Keratinocyte (primary cell): ENCODE measurements at regions not wholly inside any gene's neighbourhood (a gene's known extent, or its start where the extent isn't known, plus 50 kb on each side); places are given as distances from the start of the nearest gene placed in this dataset.

ENCODE experiments used
- DNase-seq: peaks from one replicate; pipeline ENCODE4 v3.0.0-alpha.2; 2011; ENCODE audit warnings: low read depth, missing footprints, low spot score
- FAIRE-seq: peaks from 2 replicates; lab custom pipeline; 2011; peaks lifted over from hg19 to GRCh38; lab: Jason Lieb, UNC
- H2AFZ ChIP-seq: 2 replicates; pipeline ENCODE4 v1.6.0; 2012; ENCODE audit warnings: low read length, control low read depth, inconsistent platforms; ENCODE audit not compliant: control insufficient read depth
- H3K27ac ChIP-seq: 2 replicates; pipeline ENCODE4 v1.5.1; 2011; ENCODE audit warnings: low read length; ENCODE audit not compliant: control insufficient read depth, insufficient read depth
- H3K27me3 ChIP-seq: 3 replicates; pipeline ENCODE4 v1.6.0; 2011; ENCODE audit warnings: low read length; ENCODE audit not compliant: control insufficient read depth, insufficient read depth; ENCODE audit errors: extremely low read depth
- H3K36me3 ChIP-seq, 2 experiments: 2 replicates in 1 of 2; 3 replicates in 1 of 2; pipeline ENCODE4 v1.5.1; 2011; ENCODE audit warnings: low read length in 2 of 2, mild to moderate bottlenecking in 1 of 2; ENCODE audit not compliant: control insufficient read depth in 2 of 2, insufficient read depth in 2 of 2; ENCODE audit errors: extremely low read depth in 1 of 2
- H3K4me1 ChIP-seq: 3 replicates; pipeline ENCODE4 v1.5.1; 2011; ENCODE audit warnings: low read length; ENCODE audit not compliant: control insufficient read depth, insufficient read depth; ENCODE audit errors: extremely low read depth
- H3K4me2 ChIP-seq: 3 replicates; pipeline ENCODE4 v1.6.0; 2011; ENCODE audit warnings: low read depth, low read length; ENCODE audit not compliant: control insufficient read depth, insufficient read depth; ENCODE audit errors: extremely low read depth
- H3K4me3 ChIP-seq, 3 experiments: fragments of 200-600 bp in 1 of 3; sonication (generic) in 1 of 3; 2 replicates in 2 of 3; 3 replicates in 1 of 3; pipeline ENCODE4 v1.5.1; 2011 to 2016; ENCODE audit warnings: low read length in 3 of 3, mild to moderate bottlenecking in 3 of 3, control low read depth in 2 of 3, inconsistent platforms in 1 of 3, low read depth in 1 of 3, mixed read lengths in 1 of 3, mixed run types in 1 of 3, moderate library complexity in 1 of 3; ENCODE audit not compliant: control insufficient read depth in 2 of 3, insufficient read depth in 2 of 3; ENCODE audit errors: extremely low read depth in 1 of 3
- H3K79me2 ChIP-seq: 2 replicates; pipeline ENCODE4 v1.6.0; 2012; ENCODE audit warnings: low read length; ENCODE audit not compliant: control insufficient read depth, insufficient read depth
- H3K9ac ChIP-seq: 3 replicates; pipeline ENCODE4 v1.6.0; 2011; ENCODE audit warnings: low read length; ENCODE audit not compliant: control insufficient read depth, insufficient read depth; ENCODE audit errors: extremely low read depth
- H3K9me1 ChIP-seq: 3 replicates; pipeline ENCODE4 v1.6.0; 2011; ENCODE audit warnings: low read length; ENCODE audit not compliant: control insufficient read depth, insufficient read depth; ENCODE audit errors: extremely low read depth
- H3K9me3 ChIP-seq: 2 replicates; pipeline ENCODE4 v1.5.1; 2012; ENCODE audit warnings: low read depth, low read length; ENCODE audit not compliant: control insufficient read depth
- H4K20me1 ChIP-seq: 3 replicates; pipeline ENCODE4 v1.6.0; 2011; ENCODE audit warnings: low read length; ENCODE audit not compliant: control insufficient read depth, insufficient read depth; ENCODE audit errors: extremely low read depth
- CTCF ChIP-seq, 3 experiments: IDR thresholded peaks in 1 of 3; conservative IDR thresholded peaks in 1 of 3; optimal IDR thresholded peaks in 1 of 3; 2 replicates in 2 of 3; 3 replicates in 1 of 3; pipeline versions ENCODE3 to v1.5.1; 2011; ENCODE audit warnings: low read length in 3 of 3, mild to moderate bottlenecking in 3 of 3, moderate library complexity in 2 of 3, control low read depth in 1 of 3, inconsistent platforms in 1 of 3; ENCODE audit not compliant: insufficient read depth in 2 of 3; ENCODE audit errors: extremely low read depth in 1 of 3
- EZH2 ChIP-seq: IDR thresholded peaks from one replicate; pipeline ENCODE4 v1.6.1; 2012; ENCODE audit warnings: inconsistent platforms, mild to moderate bottlenecking, low read length, moderate library complexity
- dilution Hi-C: fragments of 300-500 bp; cut with MboI; formaldehyde crosslinking; loops from one replicate; pipeline ENCODE4 v1.7.0; 2020; ENCODE audit warnings: low sequenced_read_pairs; ENCODE audit not compliant: extremely low pct_ligation_motif_present

GRCh38 chr2:65727816-65728215 lies 295.4 kb upstream of the SPRED2 start:
- no peaks in the 10 kb centered on the region for H3K9me3 ChIP-seq
- H4K20me1 ChIP-seq, result no peaks in the 10 kb centered on the region
- no peak overlapping the region for H3K27ac ChIP-seq
- no peaks in the 10 kb centered on the region for H3K79me2 ChIP-seq
- TF ChIP-seq CTCF (optimal IDR thresholded peaks at IDR 0.05 in 1 of 3, IDR thresholded peaks at IDR 0.05 in 1 of 3, conservative IDR thresholded peaks at IDR 0.05 in 1 of 3; ENCODE audit: extremely low read depth in 1 of 3, insufficient read depth in 2 of 3, low read length in 3 of 3) (no peak), EZH2 (no peak)
- dilution Hi-C loops, result no loop called here
- H3K36me3 ChIP-seq, result no peaks in the 10 kb centered on the region
- FAIRE-seq, result no peak
- no peaks in the 10 kb centered on the region for H3K27me3 ChIP-seq
- H3K9ac ChIP-seq, result no peak overlapping the region
- no peak overlapping the region for H3K4me2 ChIP-seq
- no peak overlapping the region for H2AFZ ChIP-seq
- H3K9me1 ChIP-seq, result no peaks in the 10 kb centered on the region
- H3K4me1 ChIP-seq, result peaks cover 11% of the 10 kb centered on the region
- no peak overlapping the region for H3K4me3 ChIP-seq
- DNase-seq, result no peak

- H3K36me3 ChIP-seq, result no peaks in the 10 kb centered on the region
- no peaks in the 10 kb centered on the region for H4K20me1 ChIP-seq
- dilution Hi-C loops, result no loop called here
- H3K9me3 ChIP-seq, result no peaks in the 10 kb centered on the region
- no peaks in the 10 kb centered on the region for H3K79me2 ChIP-seq
- no peak overlapping the region for H3K4me3 ChIP-seq
- no peak overlapping the region for H2AFZ ChIP-seq
- no peak for FAIRE-seq
- no peaks in the 10 kb centered on the region for H3K9me1 ChIP-seq
- DNase-seq, result no peak
- H3K4me1 ChIP-seq, result peaks cover 11% of the 10 kb centered on the region
- H3K9ac ChIP-seq, result no peak overlapping the region
- no peak overlapping the region for H3K27ac ChIP-seq
- no peaks in the 10 kb centered on the region for H3K27me3 ChIP-seq
- H3K4me2 ChIP-seq, result no peak overlapping the region
- TF ChIP-seq CTCF (optimal IDR thresholded peaks at IDR 0.05 in 1 of 3, IDR thresholded peaks at IDR 0.05 in 1 of 3, conservative IDR thresholded peaks at IDR 0.05 in 1 of 3; ENCODE audit: extremely low read depth in 1 of 3, insufficient read depth in 2 of 3, low read length in 3 of 3) (no peak), EZH2 (no peak)
Measured at GRCh38 chr2:65727381-65727780, 295.0 kb upstream of the SPRED2 start.
